H1 (cell line): ENCODE measurements at regions not wholly inside any gene's neighbourhood (a gene's known extent, or its start where the extent isn't known, plus 50 kb on each side); places are given as distances from the start of the nearest gene placed in this dataset.

Experiments
- EP300 ChIP-seq, 2 experiments: IDR thresholded peaks; 1 replicate in 1 of 2; 2 replicates in 1 of 2; pipeline ENCODE4 v1.6.1; 2011 to 2012; ENCODE audit warnings: low read depth in 2 of 2, low read length in 2 of 2, mild to moderate bottlenecking in 2 of 2, borderline replicate concordance in 1 of 2, inconsistent platforms in 1 of 2, moderate library complexity in 1 of 2
- SIN3A ChIP-seq, 2 experiments: IDR thresholded peaks in 1 of 2; conservative IDR thresholded peaks in 1 of 2; 2 replicates each; pipeline ENCODE4 v1.6.1; 2011 to 2012; ENCODE audit warnings: low read length in 2 of 2, improper control_type of control experiment in 1 of 2, low read depth in 1 of 2, mild to moderate bottlenecking in 1 of 2
- SP1 ChIP-seq: IDR thresholded peaks from 2 replicates; pipeline ENCODE4 v1.6.1; 2011; ENCODE audit warnings: low read depth, low read length
- SUZ12 ChIP-seq: fragments of 200-600 bp; sonication (generic); IDR thresholded peaks from 2 replicates; pipeline ENCODE4 v1.6.1; 2012; ENCODE audit warnings: mild to moderate bottlenecking, inconsistent platforms, low read length, moderate library complexity, mixed read lengths
- TCF12 ChIP-seq: IDR thresholded peaks from 2 replicates; pipeline ENCODE4 v1.6.1; 2011; ENCODE audit warnings: low read depth, mild to moderate bottlenecking, low read length
- TF ChIP-seq, protein P1 (sequence below): fragments of 300-600 bp; sonication (generic); IDR thresholded peaks from 2 replicates; pipeline ENCODE4 v1.7.1; 2012; ENCODE audit warnings: low read length, moderate library complexity, mild to moderate bottlenecking, inconsistent platforms; ENCODE audit not compliant: insufficient replicate concordance
- TF ChIP-seq, protein P2 (sequence below): IDR thresholded peaks from 2 replicates; pipeline ENCODE4 v1.6.1; 2012; ENCODE audit warnings: low read length, inconsistent platforms

DNA sequence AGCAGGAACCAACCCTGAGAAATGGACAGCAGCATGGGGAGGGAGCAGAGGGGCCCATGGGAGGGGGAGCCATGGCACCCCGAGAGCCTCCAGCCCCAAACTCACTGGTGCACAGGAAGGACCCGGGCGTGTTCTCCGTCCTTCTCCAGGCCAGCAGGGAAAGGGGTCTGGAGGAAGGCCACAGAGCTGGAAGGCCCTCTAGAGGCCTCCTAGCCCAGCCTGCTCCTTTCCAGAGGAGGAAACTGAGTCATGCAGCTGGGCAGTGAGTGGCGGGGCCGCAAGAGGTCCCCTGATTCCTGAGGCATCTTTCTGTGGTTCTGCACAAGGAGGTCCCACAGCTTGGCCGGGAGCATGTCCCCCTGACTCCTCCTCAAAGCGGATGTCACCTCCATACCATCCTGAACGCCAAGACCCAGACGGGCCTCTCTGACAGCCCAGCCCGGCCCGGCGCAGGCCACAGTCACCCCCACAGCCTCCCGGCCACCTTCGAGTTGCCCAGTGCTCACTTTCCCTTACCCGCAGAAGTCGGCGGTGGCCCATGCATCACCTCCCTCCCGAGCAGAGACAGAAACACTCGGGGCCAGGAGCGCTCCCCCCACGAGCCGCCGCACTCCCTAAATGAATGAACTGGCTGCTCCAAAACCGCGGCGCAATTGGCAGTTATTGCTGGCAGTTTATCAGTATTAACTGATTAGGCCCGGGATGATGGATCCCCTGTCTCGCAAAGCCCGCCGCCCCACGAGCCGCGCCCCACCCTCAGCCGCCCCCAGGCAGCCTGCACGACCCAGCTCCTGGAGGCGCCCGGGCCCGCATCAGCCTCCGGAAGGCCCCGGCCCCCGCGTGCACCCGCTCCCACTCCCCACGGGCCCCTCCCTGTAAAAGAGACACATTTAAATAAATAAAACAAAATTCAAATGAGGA is 272.5 kb downstream of the BUD13 start (continued):
- TF ChIP-seq, protein P1, sequence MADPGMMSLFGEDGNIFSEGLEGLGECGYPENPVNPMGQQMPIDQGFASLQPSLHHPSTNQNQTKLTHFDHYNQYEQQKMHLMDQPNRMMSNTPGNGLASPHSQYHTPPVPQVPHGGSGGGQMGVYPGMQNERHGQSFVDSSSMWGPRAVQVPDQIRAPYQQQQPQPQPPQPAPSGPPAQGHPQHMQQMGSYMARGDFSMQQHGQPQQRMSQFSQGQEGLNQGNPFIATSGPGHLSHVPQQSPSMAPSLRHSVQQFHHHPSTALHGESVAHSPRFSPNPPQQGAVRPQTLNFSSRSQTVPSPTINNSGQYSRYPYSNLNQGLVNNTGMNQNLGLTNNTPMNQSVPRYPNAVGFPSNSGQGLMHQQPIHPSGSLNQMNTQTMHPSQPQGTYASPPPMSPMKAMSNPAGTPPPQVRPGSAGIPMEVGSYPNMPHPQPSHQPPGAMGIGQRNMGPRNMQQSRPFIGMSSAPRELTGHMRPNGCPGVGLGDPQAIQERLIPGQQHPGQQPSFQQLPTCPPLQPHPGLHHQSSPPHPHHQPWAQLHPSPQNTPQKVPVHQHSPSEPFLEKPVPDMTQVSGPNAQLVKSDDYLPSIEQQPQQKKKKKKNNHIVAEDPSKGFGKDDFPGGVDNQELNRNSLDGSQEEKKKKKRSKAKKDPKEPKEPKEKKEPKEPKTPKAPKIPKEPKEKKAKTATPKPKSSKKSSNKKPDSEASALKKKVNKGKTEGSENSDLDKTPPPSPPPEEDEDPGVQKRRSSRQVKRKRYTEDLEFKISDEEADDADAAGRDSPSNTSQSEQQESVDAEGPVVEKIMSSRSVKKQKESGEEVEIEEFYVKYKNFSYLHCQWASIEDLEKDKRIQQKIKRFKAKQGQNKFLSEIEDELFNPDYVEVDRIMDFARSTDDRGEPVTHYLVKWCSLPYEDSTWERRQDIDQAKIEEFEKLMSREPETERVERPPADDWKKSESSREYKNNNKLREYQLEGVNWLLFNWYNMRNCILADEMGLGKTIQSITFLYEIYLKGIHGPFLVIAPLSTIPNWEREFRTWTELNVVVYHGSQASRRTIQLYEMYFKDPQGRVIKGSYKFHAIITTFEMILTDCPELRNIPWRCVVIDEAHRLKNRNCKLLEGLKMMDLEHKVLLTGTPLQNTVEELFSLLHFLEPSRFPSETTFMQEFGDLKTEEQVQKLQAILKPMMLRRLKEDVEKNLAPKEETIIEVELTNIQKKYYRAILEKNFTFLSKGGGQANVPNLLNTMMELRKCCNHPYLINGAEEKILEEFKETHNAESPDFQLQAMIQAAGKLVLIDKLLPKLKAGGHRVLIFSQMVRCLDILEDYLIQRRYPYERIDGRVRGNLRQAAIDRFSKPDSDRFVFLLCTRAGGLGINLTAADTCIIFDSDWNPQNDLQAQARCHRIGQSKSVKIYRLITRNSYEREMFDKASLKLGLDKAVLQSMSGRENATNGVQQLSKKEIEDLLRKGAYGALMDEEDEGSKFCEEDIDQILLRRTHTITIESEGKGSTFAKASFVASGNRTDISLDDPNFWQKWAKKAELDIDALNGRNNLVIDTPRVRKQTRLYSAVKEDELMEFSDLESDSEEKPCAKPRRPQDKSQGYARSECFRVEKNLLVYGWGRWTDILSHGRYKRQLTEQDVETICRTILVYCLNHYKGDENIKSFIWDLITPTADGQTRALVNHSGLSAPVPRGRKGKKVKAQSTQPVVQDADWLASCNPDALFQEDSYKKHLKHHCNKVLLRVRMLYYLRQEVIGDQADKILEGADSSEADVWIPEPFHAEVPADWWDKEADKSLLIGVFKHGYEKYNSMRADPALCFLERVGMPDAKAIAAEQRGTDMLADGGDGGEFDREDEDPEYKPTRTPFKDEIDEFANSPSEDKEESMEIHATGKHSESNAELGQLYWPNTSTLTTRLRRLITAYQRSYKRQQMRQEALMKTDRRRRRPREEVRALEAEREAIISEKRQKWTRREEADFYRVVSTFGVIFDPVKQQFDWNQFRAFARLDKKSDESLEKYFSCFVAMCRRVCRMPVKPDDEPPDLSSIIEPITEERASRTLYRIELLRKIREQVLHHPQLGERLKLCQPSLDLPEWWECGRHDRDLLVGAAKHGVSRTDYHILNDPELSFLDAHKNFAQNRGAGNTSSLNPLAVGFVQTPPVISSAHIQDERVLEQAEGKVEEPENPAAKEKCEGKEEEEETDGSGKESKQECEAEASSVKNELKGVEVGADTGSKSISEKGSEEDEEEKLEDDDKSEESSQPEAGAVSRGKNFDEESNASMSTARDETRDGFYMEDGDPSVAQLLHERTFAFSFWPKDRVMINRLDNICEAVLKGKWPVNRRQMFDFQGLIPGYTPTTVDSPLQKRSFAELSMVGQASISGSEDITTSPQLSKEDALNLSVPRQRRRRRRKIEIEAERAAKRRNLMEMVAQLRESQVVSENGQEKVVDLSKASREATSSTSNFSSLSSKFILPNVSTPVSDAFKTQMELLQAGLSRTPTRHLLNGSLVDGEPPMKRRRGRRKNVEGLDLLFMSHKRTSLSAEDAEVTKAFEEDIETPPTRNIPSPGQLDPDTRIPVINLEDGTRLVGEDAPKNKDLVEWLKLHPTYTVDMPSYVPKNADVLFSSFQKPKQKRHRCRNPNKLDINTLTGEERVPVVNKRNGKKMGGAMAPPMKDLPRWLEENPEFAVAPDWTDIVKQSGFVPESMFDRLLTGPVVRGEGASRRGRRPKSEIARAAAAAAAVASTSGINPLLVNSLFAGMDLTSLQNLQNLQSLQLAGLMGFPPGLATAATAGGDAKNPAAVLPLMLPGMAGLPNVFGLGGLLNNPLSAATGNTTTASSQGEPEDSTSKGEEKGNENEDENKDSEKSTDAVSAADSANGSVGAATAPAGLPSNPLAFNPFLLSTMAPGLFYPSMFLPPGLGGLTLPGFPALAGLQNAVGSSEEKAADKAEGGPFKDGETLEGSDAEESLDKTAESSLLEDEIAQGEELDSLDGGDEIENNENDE, result no peak
- TF ChIP-seq TCF12 (no peak), SUZ12 (no peak; the same call in 1 of the 2 replicates), EP300 (IDR thresholded peaks at IDR 0.05; ENCODE audit: borderline replicate concordance in 1 of 2, low read depth in 2 of 2, low read length in 2 of 2) (no peak), SIN3A (conservative IDR thresholded peaks at IDR 0.05 in 1 of 2, IDR thresholded peaks at IDR 0.05 in 1 of 2; ENCODE audit: low read depth in 1 of 2, low read length in 2 of 2) (no peak), SP1 (no peak)
- TF ChIP-seq, protein P2, sequence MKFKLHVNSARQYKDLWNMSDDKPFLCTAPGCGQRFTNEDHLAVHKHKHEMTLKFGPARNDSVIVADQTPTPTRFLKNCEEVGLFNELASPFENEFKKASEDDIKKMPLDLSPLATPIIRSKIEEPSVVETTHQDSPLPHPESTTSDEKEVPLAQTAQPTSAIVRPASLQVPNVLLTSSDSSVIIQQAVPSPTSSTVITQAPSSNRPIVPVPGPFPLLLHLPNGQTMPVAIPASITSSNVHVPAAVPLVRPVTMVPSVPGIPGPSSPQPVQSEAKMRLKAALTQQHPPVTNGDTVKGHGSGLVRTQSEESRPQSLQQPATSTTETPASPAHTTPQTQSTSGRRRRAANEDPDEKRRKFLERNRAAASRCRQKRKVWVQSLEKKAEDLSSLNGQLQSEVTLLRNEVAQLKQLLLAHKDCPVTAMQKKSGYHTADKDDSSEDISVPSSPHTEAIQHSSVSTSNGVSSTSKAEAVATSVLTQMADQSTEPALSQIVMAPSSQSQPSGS, result no peak
